ENCODE measurements at regions not wholly inside any gene's neighbourhood (a gene's known extent, or its start where the extent isn't known, plus 50 kb on each side); places are given as distances from the start of the nearest gene placed in this dataset.
A peak's percentile ranks its signal among the peaks of the same experiment; 100 is the strongest.

GRCh38 chr13:95385373-95385772, 84.1 kb upstream of the ABCC4 start:
- no peak for FAIRE-seq
- TF ChIP-seq CTCF (IDR thresholded peaks at IDR 0.05; ENCODE audit: insufficient read depth, low read length, severe bottlenecking), result no peak
- DNase-seq (ENCODE audit: low read depth), result no peak
- Histone ChIP-seq H3K36me3 (ENCODE audit: control insufficient read depth, insufficient read depth, low read length) (no peaks in the 10 kb centered on the region), H3K4me3 (ENCODE audit: low read depth, low read length) (no peak overlapping the region), H3K27me3 (ENCODE audit: control insufficient read depth, insufficient read depth, low read length) (peaks cover 2% of the 10 kb centered on the region)

DNA sequence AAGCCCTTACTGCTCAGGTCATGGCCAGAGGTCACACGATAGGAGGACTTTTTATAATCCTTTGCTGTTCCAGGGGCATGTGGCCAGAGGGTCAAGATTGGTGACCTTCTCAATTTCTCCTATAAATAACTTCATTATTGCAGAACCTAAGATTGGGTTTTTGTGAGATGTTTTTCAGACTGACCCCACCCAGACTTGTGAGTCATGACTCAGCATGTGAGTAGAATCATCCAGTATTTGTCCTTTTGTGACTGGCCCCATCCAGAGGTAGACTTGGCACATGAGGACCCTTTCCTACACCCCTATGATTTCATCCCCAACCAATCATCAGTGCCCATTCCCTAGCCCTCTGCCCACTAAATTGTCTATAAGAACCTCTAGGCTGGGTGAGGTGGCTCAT, 84.5 kb upstream of the ABCC4 start:
- no peak for DNase-seq (ENCODE audit: low read depth)
- peak; percentile 23 for FAIRE-seq
- TF ChIP-seq CTCF (IDR thresholded peaks at IDR 0.05; ENCODE audit: insufficient read depth, low read length, severe bottlenecking), result no peak
- Histone ChIP-seq H3K36me3 (ENCODE audit: control insufficient read depth, insufficient read depth, low read length) (no peaks in the 10 kb centered on the region), H3K4me3 (ENCODE audit: low read depth, low read length) (no peak overlapping the region), H3K27me3 (ENCODE audit: control insufficient read depth, insufficient read depth, low read length) (peaks cover 2% of the 10 kb centered on the region)

GRCh38 chr13:95386370-95386769, 85.1 kb upstream of the ABCC4 start:
- FAIRE-seq (no peak), DNase-seq (ENCODE audit: low read depth) (no peak)
- no peak for TF ChIP-seq CTCF (IDR thresholded peaks at IDR 0.05; ENCODE audit: insufficient read depth, low read length, severe bottlenecking)

GRCh38 chr13:95387733-95388207, 86.5 kb upstream of the ABCC4 start:
- H3K27me3 ChIP-seq (ENCODE audit: control insufficient read depth, insufficient read depth, low read length), result peaks cover 2% of the 10 kb centered on the region
- no peak for TF ChIP-seq CTCF (IDR thresholded peaks at IDR 0.05; ENCODE audit: insufficient read depth, low read length, severe bottlenecking)
- H3K4me3 ChIP-seq (ENCODE audit: low read depth, low read length), result no peak overlapping the region
- FAIRE-seq (no peak), DNase-seq (ENCODE audit: low read depth) (no peak)
- H3K36me3 ChIP-seq (ENCODE audit: control insufficient read depth, insufficient read depth, low read length), result no peaks in the 10 kb centered on the region

More at GRCh38 chr13:95386370-95386769, 85.1 kb upstream of the ABCC4 start:
- Histone ChIP-seq H3K4me3 (ENCODE audit: low read depth, low read length) (no peak overlapping the region), H3K36me3 (ENCODE audit: control insufficient read depth, insufficient read depth, low read length) (no peaks in the 10 kb centered on the region), H3K27me3 (ENCODE audit: control insufficient read depth, insufficient read depth, low read length) (peaks cover 2% of the 10 kb centered on the region)

DNA sequence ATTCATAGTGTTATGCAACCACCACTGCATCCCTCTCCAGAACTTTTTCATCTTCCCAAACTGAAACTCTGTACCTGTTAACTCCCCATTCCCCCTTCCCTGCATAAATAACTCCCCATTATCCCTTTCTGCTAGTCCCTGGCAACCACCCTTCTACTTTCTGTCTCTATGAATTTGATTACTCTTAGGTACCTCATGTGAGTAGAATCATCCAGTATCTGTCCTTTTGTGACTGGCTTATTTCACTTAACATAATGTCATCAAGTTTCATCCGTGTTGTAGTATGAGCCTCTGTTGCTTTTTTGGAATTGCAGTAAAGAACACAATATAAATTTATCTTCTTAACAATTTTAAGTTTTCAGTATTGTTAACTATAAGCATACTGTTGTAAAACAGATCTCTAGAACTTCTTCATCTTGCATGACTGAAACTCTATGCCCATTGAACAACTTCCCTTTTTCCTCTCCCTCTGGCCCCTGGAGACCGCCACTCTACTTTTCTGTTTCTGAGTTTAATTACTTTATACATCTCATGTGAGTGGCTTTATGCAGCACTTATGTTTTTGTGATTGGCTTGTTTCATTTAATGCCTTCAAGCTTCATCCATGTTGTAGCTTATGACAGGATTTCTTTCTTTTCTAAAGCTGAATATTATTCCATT, 87.3 kb upstream of the ABCC4 start:
- Histone ChIP-seq H3K27me3 (ENCODE audit: control insufficient read depth, insufficient read depth, low read length) (peaks cover 2% of the 10 kb centered on the region), H3K4me3 (ENCODE audit: low read depth, low read length) (no peak overlapping the region), H3K36me3 (ENCODE audit: control insufficient read depth, insufficient read depth, low read length) (no peaks in the 10 kb centered on the region)
- FAIRE-seq, result no peak
- TF ChIP-seq CTCF (IDR thresholded peaks at IDR 0.05; ENCODE audit: insufficient read depth, low read length, severe bottlenecking), result no peak
- DNase-seq (ENCODE audit: low read depth), result no peak

- FAIRE-seq (no peak), DNase-seq (ENCODE audit: low read depth) (no peak)
- peaks cover 2% of the 10 kb centered on the region for H3K27me3 ChIP-seq (ENCODE audit: control insufficient read depth, insufficient read depth, low read length)
- no peak for TF ChIP-seq CTCF (IDR thresholded peaks at IDR 0.05; ENCODE audit: insufficient read depth, low read length, severe bottlenecking)
- H3K4me3 ChIP-seq (ENCODE audit: low read depth, low read length), result no peak overlapping the region
- no peaks in the 10 kb centered on the region for H3K36me3 ChIP-seq (ENCODE audit: control insufficient read depth, insufficient read depth, low read length)
Observed at GRCh38 chr13:95391362-95391761, 90.1 kb upstream of the ABCC4 start.
